GM12878 (cell line): ENCODE measurements at regions not wholly inside any gene's neighbourhood (a gene's known extent, or its start where the extent isn't known, plus 50 kb on each side); places are given as distances from the start of the nearest gene placed in this dataset.
A peak's percentile ranks its signal among the peaks of the same experiment; 100 is the strongest.

ENCODE experiments used
- ATAC-seq: fragments of 200-7000 bp; cut with Tn5 transposase; 3 replicates; pipeline ENCODE4 v1.9.1; 2020; ENCODE audit warnings: mild to moderate bottlenecking, moderate library complexity
- BruUV-seq: library from RNA; stranded (reverse); fragments of 400-500 nt; replicated peaks from 2 replicates; lab custom pipeline; 2021; lab: Mats Ljungman, UMichigan
- CTCF ChIA-PET: fragments of 300-600 bp; sonication (Branson Sonifier 250); formaldehyde crosslinking; extraction: SDS; loops from one replicate; lab custom pipeline; 2021; ENCODE audit warnings: inconsistent platforms; lab: Yijun Ruan, JAX
- POLR2A ChIA-PET: fragments of 350-600 bp; formaldehyde crosslinking; extraction: SDS; loops from one replicate; lab custom pipeline; 2021; ENCODE audit warnings: inconsistent platforms; lab: Charles Lee
- RAD21 ChIA-PET: fragments of 300-600 bp; sonication (Branson Sonifier 250); formaldehyde crosslinking; loops from one replicate; lab custom pipeline; 2023; ENCODE audit warnings: antibody characterized with exemption; ENCODE audit not compliant: unreplicated experiment; lab: Charles Lee
- SMC1A ChIA-PET: fragments of 300-600 bp; sonication (Branson Sonifier 250); formaldehyde crosslinking; loops from one replicate; lab custom pipeline; 2023; ENCODE audit not compliant: unreplicated experiment, uncharacterized antibody; lab: Charles Lee
- DNase-seq: peaks from one replicate; pipeline ENCODE4 v3.0.0-alpha.2; 2011; ENCODE audit warnings: low read depth, low spot score
- FAIRE-seq: peaks from 3 replicates; lab custom pipeline; 2011; peaks lifted over from hg19 to GRCh38; lab: Jason Lieb, UNC
- H2AFZ ChIP-seq: 2 replicates; pipeline ENCODE4 v1.6.0; 2011; ENCODE audit warnings: low read depth, low read length, control low read depth; ENCODE audit not compliant: control insufficient read depth
- H3K27ac ChIP-seq: 2 replicates; pipeline ENCODE4 v1.5.1; 2011; ENCODE audit warnings: control low read depth; ENCODE audit not compliant: control insufficient read depth, insufficient read depth
- H3K27me3 ChIP-seq, 2 experiments: replicated peaks in 1 of 2; 2 replicates each; pipeline versions ENCODE4 v1.6.0 to v1.6.1; 2011; ENCODE audit warnings: low read length in 1 of 2; ENCODE audit not compliant: control insufficient read depth in 2 of 2, insufficient read depth in 2 of 2
- H3K36me3 ChIP-seq, 2 experiments: 2 replicates each; pipeline ENCODE4 v1.5.1; 2011; ENCODE audit warnings: low read length in 1 of 2; ENCODE audit not compliant: control insufficient read depth in 2 of 2, insufficient read depth in 2 of 2
- H3K4me1 ChIP-seq: 2 replicates; pipeline ENCODE4 v1.6.1; 2011; ENCODE audit warnings: mild to moderate bottlenecking, low read length, moderate library complexity, mixed read lengths; ENCODE audit not compliant: control insufficient read depth, insufficient read depth
- H3K4me2 ChIP-seq: 2 replicates; pipeline ENCODE4 v1.6.0; 2011; ENCODE audit warnings: control low read depth; ENCODE audit not compliant: control insufficient read depth, insufficient read depth
- H3K4me3 ChIP-seq: fragments of 200-600 bp; sonication (generic); 2 replicates; pipeline ENCODE4 v1.5.1; 2016
- H3K79me2 ChIP-seq: 2 replicates; pipeline ENCODE4 v1.6.0; 2011; ENCODE audit warnings: low read length; ENCODE audit not compliant: control insufficient read depth, insufficient read depth
- H3K9ac ChIP-seq: 2 replicates; pipeline ENCODE4 v1.8.0; 2011; ENCODE audit warnings: low read length, control low read depth, mixed read lengths; ENCODE audit not compliant: control insufficient read depth, insufficient read depth
- H3K9me3 ChIP-seq: replicated peaks from 3 replicates; pipeline ENCODE4 v1.5.1; 2011; ENCODE audit warnings: mild to moderate bottlenecking, low read length; ENCODE audit not compliant: control insufficient read depth, insufficient read depth
- H4K20me1 ChIP-seq: 2 replicates; pipeline ENCODE4 v1.6.0; 2011; ENCODE audit not compliant: control insufficient read depth, insufficient read depth
- ASH2L ChIP-seq: fragments of 300-600, 200-600 bp; sonication (generic); IDR thresholded peaks from 2 replicates; pipeline ENCODE4 v1.6.1; 2017; ENCODE audit warnings: low read depth, mild to moderate bottlenecking, borderline replicate concordance
- ATF3 ChIP-seq: IDR thresholded peaks from 2 replicates; pipeline ENCODE4 v1.6.1; 2011; ENCODE audit warnings: low read depth, mild to moderate bottlenecking, low read length, moderate library complexity, borderline replicate concordance; ENCODE audit errors: extremely low read depth
- BCL11A ChIP-seq: IDR thresholded peaks from 2 replicates; pipeline ENCODE4 v1.6.1; 2011; ENCODE audit warnings: low read depth, low read length
- BCL3 ChIP-seq: IDR thresholded peaks from 2 replicates; pipeline ENCODE4 v1.6.1; 2011; ENCODE audit warnings: borderline replicate concordance, low read depth, mild to moderate bottlenecking, moderate library complexity, low read length; ENCODE audit not compliant: insufficient read depth, poor library complexity, severe bottlenecking
- BRCA1 ChIP-seq: IDR thresholded peaks from 2 replicates; pipeline ENCODE4 v1.6.1; 2011; ENCODE audit warnings: low read depth, low read length, improper control_type of control experiment
- CBX5 ChIP-seq: sonication (generic); IDR thresholded peaks from 2 replicates; pipeline ENCODE4 v1.6.1; 2016; ENCODE audit warnings: low read depth, moderate library complexity, mild to moderate bottlenecking, inconsistent platforms
- CREB1 ChIP-seq: IDR thresholded peaks from 2 replicates; pipeline ENCODE4 v1.6.1; 2012; ENCODE audit warnings: low read depth, mild to moderate bottlenecking, inconsistent platforms
- E2F4 ChIP-seq: IDR thresholded peaks from 2 replicates; pipeline ENCODE4 v1.6.1; 2012; ENCODE audit warnings: low read depth, low read length, improper control_type of control experiment
- HDGF ChIP-seq: fragments of 450-650 bp; IDR thresholded peaks from 2 replicates; pipeline ENCODE4 v1.6.1; 2016; ENCODE audit warnings: antibody characterized with exemption
- NBN ChIP-seq: fragments of 450-650 bp; IDR thresholded peaks from 2 replicates; pipeline ENCODE4 v1.6.1; 2016
- NR2F1 ChIP-seq: fragments of 450-650 bp; conservative IDR thresholded peaks from 2 replicates; pipeline ENCODE4 v1.6.1; 2017; ENCODE audit warnings: mild to moderate bottlenecking
- POLR2A ChIP-seq: IDR thresholded peaks from 2 replicates; pipeline ENCODE4 v1.6.1; 2011; ENCODE audit warnings: low read depth, mild to moderate bottlenecking, low read length
- RAD21 ChIP-seq: IDR thresholded peaks from 2 replicates; pipeline ENCODE4 v1.6.1; 2011; ENCODE audit warnings: mild to moderate bottlenecking, low read depth, low read length, moderate library complexity; ENCODE audit not compliant: insufficient read depth
- RBBP5 ChIP-seq: fragments of 200-600 bp; sonication (generic); conservative IDR thresholded peaks from 2 replicates; pipeline ENCODE4 v1.6.1; 2016
- SKIL ChIP-seq: fragments of 450-650 bp; IDR thresholded peaks from 2 replicates; pipeline ENCODE4 v1.6.1; 2017; ENCODE audit warnings: mild to moderate bottlenecking, low read depth, inconsistent platforms; ENCODE audit not compliant: poor library complexity, severe bottlenecking
- SP1 ChIP-seq: IDR thresholded peaks from one replicate; pipeline ENCODE4 v1.6.1; 2011; ENCODE audit warnings: low read depth, low read length
- SREBF1 ChIP-seq: IDR thresholded peaks from 2 replicates; pipeline ENCODE4 v1.6.1; 2012; ENCODE audit warnings: mild to moderate bottlenecking, low read length
- ZBTB11 ChIP-seq: fragments of 450-650 bp; formaldehyde crosslinking; IDR thresholded peaks from 2 replicates; pipeline ENCODE4 v1.5.0; 2022; ENCODE audit warnings: mild to moderate bottlenecking, missing genetic modification characterization
- WGBS: methylation state at CpG from one replicate; pipeline ENCODE4 v1.1.6; 2016; ENCODE audit warnings: low lambda C conversion rate; ENCODE audit not compliant: insufficient replicate concordance, insufficient coverage; ENCODE audit errors: missing lambda C conversion rate; 5-methylcytosine and 5-hydroxymethylcytosine counted together
- in situ Hi-C: fragments of 300-500 bp; cut with MboI; formaldehyde crosslinking; loops from 9 replicates; pipeline ENCODE4 v1.14.3; 2018; ENCODE audit warnings: mixed read lengths
- intact Hi-C: fragments of 100-400 bp; cut with micrococcal nuclease; formaldehyde crosslinking; loops from one replicate; pipeline ENCODE4 v1.14.2; 2022; ENCODE audit not compliant: unreplicated experiment

GRCh38 chr5:23007762-23008161 lies 154.6 kb upstream of the CDH12 start (continued):
- TF ChIP-seq ATF3 (no peak), NBN (no peak), BCL3 (no peak), SREBF1 (no peak), HDGF (no peak), RBBP5 (no peak), BRCA1 (no peak), POLR2A (no peak), SP1 (no peak), CREB1 (no peak)

- ATAC-seq, result peak; percentile 44
- DNase-seq, result no peak
- no peaks in the 10 kb centered on the region for H3K9me3 ChIP-seq
- BruUV-seq, result no TSS peak
- RAD21 ChIA-PET, result no interaction called here
- H3K79me2 ChIP-seq, result no peaks in the 10 kb centered on the region
- no peaks in the 10 kb centered on the region for H4K20me1 ChIP-seq
- 27% methylated on average over 1 of the region's 1 CpG for WGBS
- H3K27me3 ChIP-seq, result no peaks in the 10 kb centered on the region
- SMC1A ChIA-PET, result interaction anchor here (1.3 kb wide), 2 partner anchors 8 to 65 kb away, joined by 3 read pairs; no protein-coding TSS in a partner anchor
- H3K36me3 ChIP-seq, result no peaks in the 10 kb centered on the region
- intact Hi-C loops, result no loop called here
- H3K4me1 ChIP-seq, result no peaks in the 10 kb centered on the region
- in situ Hi-C loops, result no loop called here
- CTCF ChIA-PET, result no interaction called here
- H3K4me2 ChIP-seq, result no peak overlapping the region
- no peak overlapping the region for H3K27ac ChIP-seq
- no peak for FAIRE-seq
- no peak overlapping the region for H3K9ac ChIP-seq
- no peak overlapping the region for H3K4me3 ChIP-seq
- H2AFZ ChIP-seq, result no peak overlapping the region
- POLR2A ChIA-PET, result no interaction called here
- no peak for TF ChIP-seq E2F4
- no peak for TF ChIP-seq ZBTB11 (CRISPR knock-in tag)
- no peak for TF ChIP-seq RAD21
- TF ChIP-seq BCL11A, result no peak
- no peak for TF ChIP-seq NR2F1
- TF ChIP-seq ASH2L, result no peak
- TF ChIP-seq CBX5, result no peak
- no peak for TF ChIP-seq HDGF
- TF ChIP-seq SKIL, result no peak
Observed at GRCh38 chr5:23007236-23007635, 154.1 kb upstream of the CDH12 start.
